ENCODE measurements at regions not wholly inside any gene's neighbourhood (a gene's known extent, or its start where the extent isn't known, plus 50 kb on each side); places are given as distances from the start of the nearest gene placed in this dataset.

- TF ChIP-seq POLR2A (IDR thresholded peaks at IDR 0.05; ENCODE audit: low read length) (no peak), CHD4 (IDR thresholded peaks at IDR 0.05; ENCODE audit: borderline replicate concordance) (no peak), CTCF (IDR thresholded peaks at IDR 0.05) (no peak), MYC (IDR thresholded peaks at IDR 0.05; ENCODE audit: borderline replicate concordance, low read length) (no peak), ESRRA (IDR thresholded peaks at IDR 0.05; ENCODE audit: borderline replicate concordance, low read length) (no peak), SMC3 (IDR thresholded peaks at IDR 0.05) (no peak), JUNB (IDR thresholded peaks at IDR 0.05) (no peak), PHF8 (IDR thresholded peaks at IDR 0.05; ENCODE audit: borderline replicate concordance, low read depth) (no peak), RFX5 (IDR thresholded peaks at IDR 0.05) (no peak), JUN (IDR thresholded peaks at IDR 0.05) (no peak), RCOR1 (IDR thresholded peaks at IDR 0.05; ENCODE audit: low read depth, low read length) (no peak), PBX3 (IDR thresholded peaks at IDR 0.05) (no peak), EP300 (IDR thresholded peaks at IDR 0.05) (no peak), CBX2 (IDR thresholded peaks at IDR 0.05; ENCODE audit: borderline replicate concordance, low read depth) (no peak)
These were observed 77.3 kb upstream of the PTGFRN start for GRCh38 chr1:116832308-116832931.

Measured in A549 (cell line).